Fibroblast of lung (primary cell): ENCODE measurements at regions not wholly inside any gene's neighbourhood (a gene's known extent, or its start where the extent isn't known, plus 50 kb on each side); places are given as distances from the start of the nearest gene placed in this dataset.

Experiments
- CTCF ChIP-seq, 2 donors: IDR thresholded peaks in 1 of 2; conservative IDR thresholded peaks in 1 of 2; 1 replicate in 1 of 2; 2 replicates in 1 of 2; pipeline ENCODE4 v1.5.1; 2011 to 2012; ENCODE audit warnings: low read length in 2 of 2, control low read depth in 1 of 2, inconsistent platforms in 1 of 2, low read depth in 1 of 2, mild to moderate bottlenecking in 1 of 2
- EZH2 ChIP-seq: IDR thresholded peaks from 2 replicates; pipeline ENCODE4 v1.5.1; 2012; ENCODE audit warnings: low read length, control low read depth, mild to moderate bottlenecking; ENCODE audit errors: missing control alignments

GRCh38 chrY:12555005-12555404 is 146.0 kb upstream of the USP9Y start:
- TF ChIP-seq CTCF (conservative IDR thresholded peaks at IDR 0.05 in 1 of 2, IDR thresholded peaks at IDR 0.05 in 1 of 2; ENCODE audit: low read depth in 1 of 2, low read length in 2 of 2), result no peak
- TF ChIP-seq EZH2, result no peak
